Spinal cord (tissue), 9 donors: ENCODE measurements at regions not wholly inside any gene's neighbourhood (a gene's known extent, or its start where the extent isn't known, plus 50 kb on each side); places are given as distances from the start of the nearest gene placed in this dataset.
"Not testable (repeated sequence)": the region's sequence is repeated elsewhere in the genome, so short reads cannot be mapped to it uniquely, and the experiment has no call there.

Experiments used
- DNase-seq, 6 donors: peaks; one replicate each; pipeline versions ENCODE4 v3.0.0 to v3.0.0-alpha.2; 2013 to 2015; ENCODE audit warnings: low spot score in 6 of 6, low read depth in 4 of 6
- H3K27ac ChIP-seq: one replicate; pipeline ENCODE4 v1.5.1; 2013; ENCODE audit warnings: low read depth, low read length, control low read depth
- H3K27me3 ChIP-seq: one replicate; pipeline ENCODE4 v1.6.1; 2013; ENCODE audit warnings: low read length; ENCODE audit not compliant: control insufficient read depth, insufficient read depth
- H3K36me3 ChIP-seq: one replicate; pipeline ENCODE4 v1.6.1; 2013; ENCODE audit warnings: low read length; ENCODE audit not compliant: control insufficient read depth, insufficient read depth
- H3K4me1 ChIP-seq: one replicate; pipeline ENCODE4 v1.6.1; 2013; ENCODE audit warnings: low read length; ENCODE audit not compliant: control insufficient read depth, insufficient read depth
- H3K4me3 ChIP-seq: one replicate; pipeline ENCODE4 v1.5.1; 2013; ENCODE audit warnings: low read depth, low read length, control low read depth
- H3K9me3 ChIP-seq: one replicate; pipeline ENCODE4 v1.6.1; 2013; ENCODE audit warnings: low read length; ENCODE audit not compliant: control insufficient read depth, insufficient read depth
- WGBS: methylation state at CpG from one replicate; pipeline ENCODE4 v1.1.5; 2013; ENCODE audit warnings: missing lambda C conversion rate; ENCODE audit not compliant: insufficient coverage; 5-methylcytosine and 5-hydroxymethylcytosine counted together
- donor health status: healthy.

- not testable (repeated sequence) for H3K4me3 ChIP-seq, H3K4me1 ChIP-seq, H3K27ac ChIP-seq, H3K9me3 ChIP-seq, H3K27me3 ChIP-seq, DNase-seq, H3K36me3 ChIP-seq
- 57% methylated on average over 1 of the region's 1 CpG for WGBS
These were observed 353.9 kb downstream of the GOLGA6L6 start for GRCh38 chr15:20187370-20188355.

DNA sequence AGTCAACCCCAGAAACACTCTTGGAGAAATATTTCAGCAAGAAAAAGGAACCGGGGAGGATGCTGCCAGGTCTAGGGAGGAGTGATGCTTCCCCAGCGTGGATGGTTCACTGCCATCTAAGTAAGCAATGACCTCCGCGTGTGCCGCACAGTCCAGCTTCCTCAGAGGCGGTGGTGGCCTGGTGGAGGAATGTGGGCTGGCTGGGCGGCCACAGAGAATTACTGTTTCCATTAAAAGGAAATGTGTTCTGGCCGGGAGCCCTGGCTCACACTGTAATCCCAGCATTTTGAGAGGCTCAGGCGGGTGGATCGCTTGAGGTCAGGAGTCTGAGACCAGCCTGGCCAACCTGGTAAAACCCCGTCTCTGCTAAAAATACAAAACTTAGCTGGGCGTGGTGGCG, 356.7 kb downstream of the GOLGA6L6 start:
- H3K27ac ChIP-seq, DNase-seq, H3K4me3 ChIP-seq, H3K36me3 ChIP-seq, H3K9me3 ChIP-seq, H3K4me1 ChIP-seq, H3K27me3 ChIP-seq: not testable (repeated sequence)
- WGBS = no CpG with 5 or more reads among the region's 13 CpGs

DNA sequence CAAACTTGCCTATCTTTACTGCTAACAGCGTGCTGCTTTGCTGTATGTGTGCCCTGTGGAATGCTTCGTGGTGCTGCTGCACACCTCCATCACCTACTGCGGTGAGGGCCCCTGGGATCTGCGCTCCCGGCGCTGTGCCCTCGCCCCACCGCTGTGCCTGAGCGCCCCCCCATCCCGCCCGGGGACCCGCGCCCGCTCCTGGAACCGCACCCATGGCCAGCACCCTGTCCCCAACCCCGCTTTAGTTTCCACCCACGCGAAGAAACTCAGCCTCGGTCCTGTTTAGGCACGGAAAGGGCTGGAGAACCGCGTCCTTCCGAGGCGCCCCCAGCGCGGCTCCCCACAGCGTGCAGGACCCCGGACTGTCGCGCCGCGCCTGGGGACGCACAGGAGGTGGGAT, 373.4 kb downstream of the GOLGA6L6 start:
- H3K36me3 ChIP-seq, H3K4me3 ChIP-seq, H3K27me3 ChIP-seq, H3K4me1 ChIP-seq, H3K9me3 ChIP-seq, DNase-seq, H3K27ac ChIP-seq: not testable (repeated sequence)
- 60% methylated on average over 3 of the region's 33 CpGs for WGBS

DNA sequence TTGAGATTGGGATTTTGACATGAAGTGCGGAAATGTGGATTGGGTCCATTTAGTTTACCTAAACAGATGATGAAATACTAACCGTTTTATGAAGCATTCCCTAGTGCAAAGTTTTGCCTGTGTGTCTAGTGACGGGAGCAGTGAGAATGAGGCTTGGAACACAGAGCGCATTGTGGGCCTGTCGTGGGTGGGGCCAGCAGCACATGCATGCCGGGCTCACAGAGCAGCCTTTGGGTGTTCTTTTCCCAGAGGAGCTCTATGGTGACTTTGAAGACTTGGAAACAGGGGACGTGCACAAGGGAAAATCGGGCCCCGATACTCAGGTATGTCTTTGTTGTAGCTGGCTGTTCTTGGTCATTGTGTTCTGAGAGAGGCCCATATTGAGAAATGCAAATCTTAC, 388.1 kb downstream of the GOLGA6L6 start:
- not testable (repeated sequence) for H3K9me3 ChIP-seq, H3K27me3 ChIP-seq, H3K4me1 ChIP-seq, H3K27ac ChIP-seq, H3K4me3 ChIP-seq, DNase-seq, H3K36me3 ChIP-seq
- 78% methylated on average over 3 of the region's 9 CpGs for WGBS

DNA sequence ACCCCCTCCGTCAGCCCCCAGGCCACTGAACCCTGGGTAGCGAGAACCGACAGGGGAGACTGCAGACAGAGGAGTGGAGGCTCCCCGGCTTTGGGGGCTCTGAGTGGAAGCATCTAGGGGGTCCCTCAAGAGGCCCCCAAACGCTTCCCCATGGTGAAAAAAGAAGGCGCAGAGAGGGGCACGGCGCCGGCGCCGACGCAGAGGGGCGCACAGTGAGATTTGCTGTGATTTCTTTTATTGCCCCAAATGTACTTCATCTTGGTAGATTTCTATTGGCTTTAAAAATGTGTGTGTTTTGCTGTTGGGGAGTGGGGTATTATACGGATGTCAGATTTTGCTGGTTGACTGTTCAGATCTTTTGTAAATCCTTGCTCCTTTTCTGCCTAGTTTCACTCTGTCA, 392.9 kb downstream of the GOLGA6L6 start:
- not testable (repeated sequence) for H3K4me1 ChIP-seq, H3K9me3 ChIP-seq, H3K27me3 ChIP-seq, H3K27ac ChIP-seq, H3K4me3 ChIP-seq, DNase-seq, H3K36me3 ChIP-seq
- no CpG with 5 or more reads among the region's 14 CpGs for WGBS

- WGBS = 68% methylated on average over 42 of the region's 73 CpGs
- not testable (repeated sequence) for H3K4me1 ChIP-seq, H3K4me3 ChIP-seq, H3K27me3 ChIP-seq, H3K9me3 ChIP-seq, H3K36me3 ChIP-seq, H3K27ac ChIP-seq, DNase-seq
These were observed 393.6 kb downstream of the GOLGA6L6 start for GRCh38 chr15:20148008-20148407.

DNA sequence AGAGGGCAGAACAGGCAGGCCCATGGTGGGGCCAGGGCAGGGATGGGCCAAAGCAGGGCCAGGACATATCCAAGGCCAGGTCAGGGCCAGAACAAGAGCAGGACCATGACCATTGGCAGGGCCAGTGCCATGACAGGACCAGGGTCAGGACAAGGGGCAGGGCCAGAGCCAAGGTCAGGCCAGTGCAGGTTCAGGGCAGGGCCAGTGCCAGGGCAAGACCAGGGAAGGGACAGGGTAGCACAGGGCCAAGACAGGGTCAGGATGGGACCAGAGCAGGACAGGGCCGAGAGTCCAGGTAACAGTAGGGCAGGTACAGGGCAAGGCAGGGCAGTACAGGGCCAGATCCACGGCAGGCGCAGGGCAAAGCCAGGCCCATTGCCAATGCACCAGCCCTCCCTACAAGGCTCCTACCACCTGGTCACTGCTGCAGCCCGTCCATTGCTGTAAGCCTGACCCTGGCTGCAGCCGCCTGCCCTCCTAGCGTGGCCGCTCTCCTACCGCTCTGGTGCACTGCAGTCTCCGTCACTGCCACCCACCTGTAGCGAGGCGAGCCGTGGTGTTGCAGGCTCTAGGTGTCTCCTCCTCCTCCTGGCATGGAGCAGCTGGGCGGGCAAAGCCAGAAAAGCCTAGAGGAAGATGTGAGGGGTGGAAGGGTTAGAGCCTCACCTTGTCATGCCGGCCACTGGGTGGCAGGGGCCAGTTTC, 397.1 kb downstream of the GOLGA6L6 start:
- H3K27me3 ChIP-seq, H3K9me3 ChIP-seq, H3K36me3 ChIP-seq, H3K4me1 ChIP-seq, H3K27ac ChIP-seq, H3K4me3 ChIP-seq, DNase-seq: not testable (repeated sequence)
- 100% methylated on average over 4 of the region's 14 CpGs for WGBS

GRCh38 chr15:20142906-20143305, 398.7 kb downstream of the GOLGA6L6 start:
- DNase-seq, H3K27ac ChIP-seq, H3K4me3 ChIP-seq, H3K27me3 ChIP-seq, H3K9me3 ChIP-seq, H3K4me1 ChIP-seq, H3K36me3 ChIP-seq: not testable (repeated sequence)
- WGBS = no CpG with 5 or more reads among the region's 3 CpGs

DNA sequence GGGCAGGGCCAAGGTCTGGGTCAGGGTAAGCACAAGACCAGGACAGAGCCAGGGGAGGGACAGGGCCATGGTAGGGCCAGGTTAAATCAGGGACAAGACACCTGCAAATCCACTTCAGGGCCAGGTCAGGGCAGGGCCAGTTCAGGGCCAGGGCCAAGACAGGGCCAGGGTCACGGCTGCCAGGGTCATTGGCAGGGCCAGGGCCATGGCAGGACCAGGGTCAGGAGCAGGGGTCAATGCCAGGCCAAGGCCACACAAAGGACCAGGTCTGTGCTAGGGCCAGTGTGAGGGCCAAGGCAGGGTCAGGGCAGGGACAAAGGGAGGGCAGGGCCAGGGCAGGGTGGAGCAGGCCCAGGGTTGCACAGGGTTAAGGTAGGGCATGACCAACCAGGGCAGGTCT, 399.2 kb downstream of the GOLGA6L6 start:
- H3K36me3 ChIP-seq, H3K27ac ChIP-seq, H3K4me1 ChIP-seq, H3K27me3 ChIP-seq, H3K4me3 ChIP-seq, DNase-seq, H3K9me3 ChIP-seq: not testable (repeated sequence)
- 33% methylated on average over 1 of the region's 1 CpG for WGBS

DNA sequence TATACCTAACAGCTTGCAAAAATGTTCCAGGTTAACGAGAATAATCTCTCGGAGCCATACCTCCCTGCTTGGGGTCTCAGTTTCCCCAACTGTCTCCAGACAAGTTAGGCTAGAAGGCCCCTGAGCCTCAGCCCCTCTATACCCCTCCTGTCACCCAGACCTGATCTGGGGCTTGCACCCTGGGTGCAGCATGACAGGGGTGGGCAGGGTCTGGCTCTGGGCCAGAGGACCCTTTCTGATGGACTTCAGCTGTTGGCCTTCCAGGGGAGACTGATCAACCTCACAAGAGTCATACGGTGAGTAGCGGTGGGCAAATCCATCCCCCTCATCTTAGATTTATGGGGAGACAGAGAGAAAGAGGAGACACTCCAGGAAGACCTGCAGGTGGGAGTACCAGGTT, 416.9 kb downstream of the GOLGA6L6 start:
- not testable (repeated sequence) for H3K27me3 ChIP-seq, DNase-seq, H3K36me3 ChIP-seq, H3K9me3 ChIP-seq, H3K4me1 ChIP-seq, H3K4me3 ChIP-seq, H3K27ac ChIP-seq
- no CpG with 5 or more reads among the region's 4 CpGs for WGBS
